Germinal center (tissue), 1 donor: ENCODE measurements at regions not wholly inside any gene's neighbourhood (a gene's known extent, or its start where the extent isn't known, plus 50 kb on each side); places are given as distances from the start of the nearest gene placed in this dataset.
"Not testable (repeated sequence)": the region's sequence is repeated elsewhere in the genome, so short reads cannot be mapped to it uniquely, and the experiment has no call there.

Experiments
- DNase-seq: peaks from one replicate; pipeline ENCODE4 v3.0.0; 2012; ENCODE audit warnings: mixed read lengths, low spot score

GRCh38 chr13:81140675-81141074, 799.7 kb upstream of the SPRY2 start:
- DNase-seq = no peak

DNA sequence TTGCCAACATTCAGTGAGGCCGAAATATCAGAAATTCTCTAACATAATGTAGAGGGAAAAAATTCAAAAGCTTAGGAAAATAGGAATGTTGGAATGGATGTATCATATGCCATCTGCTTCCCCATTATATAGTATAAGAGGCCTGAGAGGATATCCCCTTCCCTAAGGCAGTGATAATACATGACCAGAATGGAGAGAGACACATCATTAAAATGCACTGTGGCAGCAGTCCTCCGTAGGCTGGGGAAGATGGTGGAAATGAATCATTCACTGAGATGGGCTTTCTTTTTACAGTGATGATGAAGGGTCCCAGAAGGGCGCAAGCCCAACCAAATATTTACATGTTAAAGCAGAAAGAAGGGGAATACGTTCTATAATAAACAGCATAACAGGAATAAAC, 799.1 kb upstream of the SPRY2 start:
- DNase-seq = no peak

GRCh38 chr13:81138353-81138980, 797.5 kb upstream of the SPRY2 start:
- DNase-seq = no peak

GRCh38 chr13:81133066-81133465, 792.1 kb upstream of the SPRY2 start:
- DNase-seq = no peak

GRCh38 chr13:81117416-81117815, 776.5 kb upstream of the SPRY2 start:
- DNase-seq = no peak

DNA sequence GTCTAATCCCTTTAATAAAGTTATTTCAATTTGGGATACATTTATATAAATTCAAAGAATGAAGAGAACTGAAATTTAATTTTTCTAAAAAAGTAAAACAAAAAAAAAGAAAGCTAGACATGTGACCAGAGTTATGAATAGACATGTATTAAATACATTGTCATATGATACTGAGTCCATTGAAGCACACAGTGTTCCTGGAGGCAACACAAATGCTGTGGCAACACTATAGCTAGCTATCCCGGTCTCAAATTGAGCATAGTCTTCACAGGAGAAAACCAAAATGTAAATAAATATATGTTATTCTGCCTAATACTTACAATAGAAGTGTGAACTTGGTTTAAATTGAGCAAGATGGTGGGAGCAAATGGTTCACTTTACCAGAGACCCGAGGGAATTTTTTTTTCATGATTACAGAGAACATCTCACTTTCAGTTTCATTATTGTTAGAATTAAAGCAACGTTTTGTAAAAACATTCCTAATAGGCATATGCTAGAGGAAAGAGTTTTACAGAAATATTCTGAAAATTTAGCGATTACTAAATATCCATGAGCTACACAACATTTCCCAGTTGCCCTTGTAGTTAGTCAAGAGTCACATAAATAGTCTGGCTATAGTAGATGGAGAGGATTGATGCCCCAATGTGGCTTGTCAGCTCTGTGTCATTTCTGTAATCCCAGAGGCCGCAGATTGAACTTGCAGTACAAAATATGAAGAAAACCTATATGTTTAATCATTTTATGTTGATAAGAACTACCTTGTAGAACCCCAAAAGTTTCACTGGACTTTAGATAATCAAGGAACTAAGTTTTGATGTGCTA, 775.7 kb upstream of the SPRY2 start:
- no peak for DNase-seq

DNA sequence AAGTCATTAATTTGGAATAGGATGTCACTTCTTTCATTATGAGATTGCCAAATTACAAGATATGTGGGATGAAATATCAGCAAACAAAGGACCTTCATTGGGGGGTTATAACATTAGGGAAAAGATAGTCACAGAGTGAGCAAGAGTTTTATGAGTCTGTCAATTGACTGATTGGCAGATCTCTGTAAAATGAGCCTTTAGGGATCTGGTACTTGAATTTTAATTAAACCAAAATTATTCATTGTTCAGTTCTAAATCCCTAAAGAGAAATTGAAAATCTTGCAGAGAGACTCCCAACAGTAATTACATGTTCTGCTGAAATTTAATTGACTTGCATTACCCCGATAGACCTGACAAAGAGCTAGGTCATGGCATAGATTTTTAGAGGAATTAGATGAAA, 768.1 kb upstream of the SPRY2 start:
- no peak for DNase-seq

DNA sequence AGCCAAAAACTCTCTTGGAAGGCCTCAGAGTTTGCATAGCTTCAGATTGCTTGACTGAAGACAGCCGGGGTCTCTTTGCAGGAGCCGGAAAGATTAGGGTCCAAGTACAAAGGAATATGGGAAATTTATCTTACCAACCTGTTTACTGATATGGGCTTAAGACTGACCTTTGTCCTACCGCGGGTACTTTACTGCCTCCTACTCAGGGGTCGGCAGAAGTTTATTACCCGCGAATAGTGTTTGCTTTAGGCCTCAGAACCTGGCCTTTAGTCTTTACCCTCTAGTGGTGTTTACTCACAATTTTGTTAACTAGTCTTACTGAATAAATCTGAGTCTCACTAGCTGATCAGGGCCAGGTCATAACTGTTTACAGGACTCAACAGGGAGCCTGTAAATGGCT, 765.4 kb upstream of the SPRY2 start:
- no peak for DNase-seq

GRCh38 chr13:81104035-81104715, 763.2 kb upstream of the SPRY2 start:
- no peak for DNase-seq

GRCh38 chr13:81102066-81102465, 761.1 kb upstream of the SPRY2 start:
- not testable (repeated sequence) for DNase-seq

DNA sequence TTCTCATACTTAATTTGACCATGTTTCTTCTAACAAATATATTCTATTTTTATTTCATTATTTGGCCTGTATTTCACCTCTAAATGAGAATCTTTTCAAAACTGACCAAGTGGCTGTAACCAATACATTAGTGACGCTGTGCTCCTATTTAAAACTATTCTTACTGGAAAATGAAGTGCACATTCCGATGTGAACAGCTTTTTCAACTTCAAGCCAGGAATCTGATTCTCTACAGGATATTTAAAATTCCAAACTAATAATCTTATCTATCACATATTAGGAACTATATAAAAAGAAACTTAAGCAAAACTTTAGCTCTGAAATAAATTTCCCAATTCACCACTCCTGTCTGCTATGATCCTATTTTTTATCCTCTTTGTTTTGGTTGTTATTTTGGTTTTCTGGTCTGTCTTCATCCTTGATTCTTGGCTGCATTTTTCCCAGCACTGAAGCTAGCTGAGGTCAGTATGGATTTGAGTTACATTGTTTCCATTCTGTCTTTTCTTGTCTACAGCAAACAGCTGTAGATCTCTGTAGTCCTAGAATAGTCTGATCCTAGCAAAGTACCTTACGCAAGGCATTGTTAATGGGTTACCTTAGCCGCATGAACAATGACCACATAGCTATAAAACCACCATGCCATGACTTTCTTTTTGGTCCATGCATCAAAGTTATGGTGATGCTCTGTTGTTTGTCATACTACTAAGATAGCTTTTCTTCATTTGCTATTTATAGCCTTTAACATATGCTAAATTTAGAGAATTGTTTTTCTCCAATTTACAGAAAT, 748.6 kb upstream of the SPRY2 start:
- DNase-seq = no peak

- DNase-seq = no peak
These were observed 740.1 kb upstream of the SPRY2 start for GRCh38 chr13:81080911-81081454.

DNA sequence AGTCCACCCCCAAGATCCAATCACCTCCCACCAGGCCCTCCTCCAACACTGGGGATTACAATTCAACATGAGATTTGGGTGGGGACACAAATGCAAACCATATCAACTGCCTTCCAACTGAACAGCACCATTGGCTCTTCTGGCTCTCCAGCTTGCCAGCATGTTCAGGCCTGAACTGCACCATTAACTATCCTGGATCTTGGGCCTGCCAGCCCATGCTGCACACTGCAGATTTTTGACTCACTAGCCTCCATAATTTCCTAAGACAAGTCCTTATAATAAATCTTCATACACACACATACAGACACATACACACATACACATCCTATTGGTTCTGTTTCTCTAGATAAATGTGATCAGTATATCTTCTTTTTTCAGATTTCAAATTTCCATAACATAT, 737.1 kb upstream of the SPRY2 start:
- no peak for DNase-seq

DNA sequence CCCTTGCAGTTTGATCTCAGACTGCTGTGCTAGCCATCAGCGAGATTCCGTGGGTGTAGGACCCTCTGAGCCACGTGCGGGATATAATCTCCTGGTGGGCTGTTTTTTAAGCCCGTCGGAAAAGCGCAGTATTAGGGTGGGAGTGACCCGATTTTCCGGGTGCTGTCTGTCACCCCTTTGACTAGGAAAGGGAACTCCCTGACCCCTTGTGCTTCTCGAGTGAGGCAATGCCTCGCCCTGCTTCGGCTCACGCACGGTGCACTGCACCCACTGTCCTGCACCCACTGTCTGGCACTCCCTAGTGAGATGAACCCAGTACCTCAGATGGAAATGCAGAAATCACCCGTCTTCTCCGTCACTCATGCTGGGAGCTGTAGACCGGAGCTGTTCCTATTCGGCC, 728.9 kb upstream of the SPRY2 start:
- not testable (repeated sequence) for DNase-seq

- no peak for DNase-seq
These were observed 718.0 kb upstream of the SPRY2 start for GRCh38 chr13:81058916-81059290.

DNA sequence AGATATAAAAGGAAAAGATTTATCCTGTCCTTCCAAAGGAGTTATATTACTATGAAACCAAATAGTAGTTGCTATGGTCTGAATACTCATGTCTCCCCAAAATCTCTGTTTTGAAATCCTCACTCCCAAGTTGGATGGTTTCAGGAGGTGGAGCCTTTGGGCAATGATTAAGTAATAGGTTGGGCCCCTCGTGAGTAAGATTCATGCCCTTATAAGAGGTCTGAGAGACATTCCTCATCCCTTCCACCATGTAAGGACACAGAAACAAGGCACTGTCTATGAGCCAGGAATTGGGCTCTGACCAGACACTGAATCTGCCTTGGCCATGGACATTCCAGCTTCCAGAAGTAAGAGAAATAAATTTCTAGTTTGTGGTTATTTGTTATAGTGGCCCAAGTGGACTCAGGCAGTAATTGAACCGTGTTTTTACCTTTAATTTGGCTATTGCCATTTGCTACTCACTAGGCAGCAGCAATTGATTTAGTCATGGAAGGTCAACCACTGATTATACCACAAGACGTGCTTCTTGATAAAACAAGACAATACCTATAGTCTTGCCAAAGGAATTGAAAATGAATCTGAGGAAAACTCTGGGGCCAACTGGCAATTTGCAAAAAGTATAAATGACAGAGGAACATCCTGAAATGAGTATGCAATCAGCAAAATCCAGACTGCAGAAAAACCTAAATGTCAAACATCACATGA, 717.4 kb upstream of the SPRY2 start:
- no peak for DNase-seq

DNA sequence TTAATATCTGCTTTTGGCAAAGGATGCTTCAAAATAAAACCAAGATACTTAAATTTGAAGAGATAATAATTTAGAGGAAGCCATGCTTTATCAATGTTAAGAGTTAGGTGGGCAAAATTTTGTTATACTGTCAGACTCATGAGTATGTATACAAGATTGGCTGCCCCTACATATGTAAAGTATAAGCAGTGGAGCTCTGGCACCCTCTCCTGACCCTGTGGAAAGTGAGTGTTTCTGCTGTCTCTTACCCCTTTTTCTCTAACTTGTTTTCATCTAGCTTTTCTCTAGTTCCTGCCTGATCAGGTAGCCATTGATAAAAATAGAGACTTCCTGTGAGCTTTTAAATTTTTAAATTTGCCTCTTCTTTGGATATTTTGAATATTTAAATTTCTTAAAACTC, 710.9 kb upstream of the SPRY2 start:
- DNase-seq = no peak

DNA sequence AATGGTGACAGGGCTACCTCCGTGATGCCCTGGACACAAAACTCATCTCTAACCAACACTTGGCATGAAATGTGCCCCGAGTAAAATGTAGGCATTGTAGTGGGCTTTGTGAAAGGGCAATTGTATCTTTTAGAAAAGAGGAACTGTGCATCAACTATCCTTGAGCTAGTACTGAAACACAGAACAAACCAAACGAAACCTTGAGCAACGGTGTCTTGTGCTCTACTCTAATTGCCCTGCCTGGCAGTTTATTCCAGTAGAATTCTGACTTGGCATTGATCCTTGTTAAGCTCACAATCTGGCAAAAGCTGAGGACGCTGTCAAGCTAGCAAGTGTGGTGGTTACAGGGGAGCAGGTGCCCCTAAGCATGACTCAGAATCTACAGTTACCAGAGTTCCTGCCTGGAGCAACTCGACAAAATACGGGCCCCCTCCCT, 707.1 kb upstream of the SPRY2 start:
- no peak for DNase-seq

DNA sequence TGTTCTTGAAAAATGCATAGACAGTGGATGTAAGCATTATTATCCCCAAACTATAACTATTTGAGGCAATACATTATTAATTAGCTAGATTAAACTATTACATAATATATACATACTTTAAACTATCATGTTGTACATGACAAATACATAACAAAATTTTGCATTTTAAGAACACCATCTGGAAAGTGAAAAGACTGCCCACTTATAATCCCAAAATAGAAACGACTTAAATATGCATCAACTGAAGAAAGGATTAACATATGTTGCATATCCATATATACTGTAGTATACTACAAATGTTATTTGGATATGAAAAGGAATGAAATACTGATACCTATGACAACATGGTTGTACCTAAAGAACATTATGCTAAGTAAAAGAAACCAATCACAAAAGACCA, 700.8 kb upstream of the SPRY2 start:
- DNase-seq = no peak

DNA sequence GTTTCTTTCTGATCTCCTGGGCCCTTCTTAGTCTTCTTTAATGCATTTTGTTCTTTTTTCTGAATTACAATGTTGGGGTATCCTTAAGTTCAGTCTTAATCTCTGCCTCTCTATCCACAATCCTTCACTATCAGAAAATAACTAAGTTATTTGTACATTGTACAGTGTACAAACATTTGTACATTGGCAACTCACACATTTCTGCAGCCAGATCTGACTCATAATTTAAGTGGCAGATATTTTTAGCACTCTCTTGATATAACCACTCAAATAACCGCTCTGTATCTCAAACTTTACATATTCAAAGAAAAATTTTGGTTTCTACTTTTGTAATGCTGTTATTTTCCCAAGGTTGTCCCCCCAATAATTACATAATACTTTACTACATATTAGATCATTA, 691.1 kb upstream of the SPRY2 start:
- no peak for DNase-seq

DNA sequence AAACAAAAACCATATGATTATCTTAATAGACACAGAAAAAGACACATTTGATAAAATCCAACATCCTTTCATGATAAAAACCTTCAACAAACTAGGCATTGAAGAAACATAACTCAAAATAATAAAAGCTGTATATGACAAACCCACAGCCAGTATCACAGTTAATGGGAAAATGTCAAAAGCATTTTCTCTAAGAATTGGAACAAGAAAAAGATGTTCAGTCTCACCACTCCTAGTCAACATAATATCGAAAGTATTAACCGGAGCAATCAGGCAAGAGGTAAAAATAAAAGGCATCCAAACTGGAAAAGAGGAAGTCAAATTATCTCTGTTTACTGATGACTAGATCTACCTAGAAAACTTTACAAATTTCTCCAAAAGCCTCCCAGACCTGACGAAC, 684.2 kb upstream of the SPRY2 start:
- DNase-seq = no peak
